Ishikawa (cell line): ENCODE measurements at regions not wholly inside any gene's neighbourhood (a gene's known extent, or its start where the extent isn't known, plus 50 kb on each side); places are given as distances from the start of the nearest gene placed in this dataset.

Source experiments
- CEBPB ChIP-seq: IDR thresholded peaks from 2 replicates; pipeline ENCODE4 v1.6.1; 2012
- CREB1 ChIP-seq: IDR thresholded peaks from 2 replicates; pipeline ENCODE4 v1.6.1; 2012; ENCODE audit warnings: low read depth
- EGR1 ChIP-seq: IDR thresholded peaks from 2 replicates; pipeline ENCODE4 v1.6.1; 2012
- EP300 ChIP-seq: IDR thresholded peaks from 2 replicates; pipeline ENCODE4 v1.6.1; 2012; ENCODE audit warnings: borderline replicate concordance
- FOXM1 ChIP-seq: IDR thresholded peaks from 2 replicates; pipeline ENCODE4 v1.6.1; 2012; ENCODE audit warnings: low read depth, borderline replicate concordance
- NFIC ChIP-seq: IDR thresholded peaks from 2 replicates; pipeline ENCODE4 v1.6.1; 2012
- RAD21 ChIP-seq: IDR thresholded peaks from 2 replicates; pipeline ENCODE4 v1.6.1; 2012; ENCODE audit warnings: low read depth
- REST ChIP-seq: IDR thresholded peaks from 2 replicates; pipeline ENCODE4 v1.6.1; 2012; ENCODE audit warnings: low read depth, mild to moderate bottlenecking
- TAF1 ChIP-seq: IDR thresholded peaks from 2 replicates; pipeline ENCODE4 v1.6.1; 2012; ENCODE audit warnings: low read depth, mild to moderate bottlenecking
- TCF12 ChIP-seq: IDR thresholded peaks from 2 replicates; pipeline ENCODE4 v1.6.1; 2012; ENCODE audit warnings: low read depth
- TEAD4 ChIP-seq: IDR thresholded peaks from 2 replicates; pipeline ENCODE4 v1.6.1; 2012
- YY1 ChIP-seq: IDR thresholded peaks from 2 replicates; pipeline ENCODE4 v1.6.1; 2012; ENCODE audit warnings: low read depth
- ZBTB7A ChIP-seq: IDR thresholded peaks from 2 replicates; pipeline ENCODE4 v1.6.1; 2012; ENCODE audit warnings: low read depth
- TF ChIP-seq, protein P1 (sequence below): IDR thresholded peaks from 2 replicates; pipeline ENCODE4 v1.6.1; 2012
- TF ChIP-seq, protein P2 (sequence below): IDR thresholded peaks from 2 replicates; pipeline ENCODE4 v1.6.1; 2012

DNA sequence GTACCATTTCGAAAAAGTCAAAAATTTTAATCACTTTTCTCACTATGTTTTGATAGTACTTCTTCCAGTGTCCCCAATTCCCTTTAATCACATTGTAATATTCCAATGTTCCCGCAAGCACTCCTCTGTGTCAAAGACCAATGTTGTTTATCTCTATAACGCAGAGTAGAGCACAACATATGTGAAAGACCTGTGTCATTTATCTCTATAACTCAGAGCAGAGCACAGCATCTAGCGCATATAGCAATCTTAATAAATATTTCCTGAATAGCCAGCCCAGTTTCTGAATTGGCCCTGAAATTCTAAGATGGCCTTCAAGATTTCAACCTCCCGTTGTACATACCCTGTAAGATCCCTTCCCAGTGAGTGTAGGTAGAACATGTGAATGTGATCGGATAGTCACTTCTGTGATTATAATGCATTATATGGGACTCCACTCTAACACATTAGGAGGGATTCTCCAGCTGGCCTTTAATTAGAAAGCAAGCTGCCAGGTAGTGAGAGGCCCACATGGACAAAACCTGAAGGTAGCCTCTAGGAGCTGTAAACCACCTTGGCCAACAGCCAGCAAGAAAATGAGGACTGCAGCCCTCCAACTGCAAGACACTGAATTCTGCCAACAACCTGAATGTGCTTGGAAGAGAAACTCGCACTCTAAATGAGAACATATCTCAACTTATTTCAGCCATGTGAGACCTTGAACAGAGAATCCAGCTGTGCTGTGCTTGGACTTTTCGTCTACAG, 238.8 kb upstream of the SYT10 start:
- TF ChIP-seq NFIC (no peak), REST (no peak), YY1 (no peak), CEBPB (no peak), TAF1 (no peak), TEAD4 (no peak), CREB1 (no peak), ZBTB7A (no peak), RAD21 (no peak)
- TF ChIP-seq, protein P1, sequence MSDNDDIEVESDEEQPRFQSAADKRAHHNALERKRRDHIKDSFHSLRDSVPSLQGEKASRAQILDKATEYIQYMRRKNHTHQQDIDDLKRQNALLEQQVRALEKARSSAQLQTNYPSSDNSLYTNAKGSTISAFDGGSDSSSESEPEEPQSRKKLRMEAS = no peak

DNA sequence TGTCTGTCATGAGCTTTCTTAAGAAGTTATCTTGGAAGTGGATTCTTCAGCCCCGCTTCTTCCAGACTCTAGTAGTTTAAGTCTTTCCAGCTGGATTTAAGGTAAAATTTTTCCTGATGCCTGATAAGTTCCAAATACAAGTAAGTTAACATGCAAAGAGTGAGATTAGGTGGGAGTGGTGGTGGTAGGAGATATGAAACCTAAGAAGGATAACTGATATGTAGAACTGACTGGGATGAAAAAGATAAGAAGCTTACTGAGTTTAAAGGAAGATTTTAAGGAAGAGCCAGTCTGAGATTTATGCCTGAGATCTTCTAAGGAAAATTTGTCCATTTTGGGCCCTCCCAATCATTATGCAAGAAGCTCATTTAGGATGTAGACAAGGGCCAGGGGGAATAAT, 250.9 kb upstream of the SYT10 start:
- TF ChIP-seq YY1 (no peak), TCF12 (no peak), TEAD4 (no peak), FOXM1 (no peak), EP300 (no peak), EGR1 (no peak), TAF1 (no peak), CEBPB (no peak), REST (no peak), RAD21 (no peak), ZBTB7A (no peak), CREB1 (no peak), NFIC (no peak)
- TF ChIP-seq, protein P1 = no peak
- TF ChIP-seq, protein P2, sequence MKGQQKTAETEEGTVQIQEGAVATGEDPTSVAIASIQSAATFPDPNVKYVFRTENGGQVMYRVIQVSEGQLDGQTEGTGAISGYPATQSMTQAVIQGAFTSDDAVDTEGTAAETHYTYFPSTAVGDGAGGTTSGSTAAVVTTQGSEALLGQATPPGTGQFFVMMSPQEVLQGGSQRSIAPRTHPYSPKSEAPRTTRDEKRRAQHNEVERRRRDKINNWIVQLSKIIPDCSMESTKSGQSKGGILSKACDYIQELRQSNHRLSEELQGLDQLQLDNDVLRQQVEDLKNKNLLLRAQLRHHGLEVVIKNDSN = no peak

- TF ChIP-seq TEAD4 = no peak
- TF ChIP-seq YY1 = no peak
- TF ChIP-seq FOXM1 = no peak
- TF ChIP-seq, protein P1 = no peak
Measured at GRCh38 chr12:33703221-33703620, 263.6 kb upstream of the SYT10 start.

- no peak for TF ChIP-seq CEBPB
- no peak for TF ChIP-seq NFIC
- no peak for TF ChIP-seq TAF1
- TF ChIP-seq, protein P2 = no peak
- no peak for TF ChIP-seq CREB1
- no peak for TF ChIP-seq FOXM1
- TF ChIP-seq YY1 = no peak
Measured at GRCh38 chr12:33706927-33707326, 267.3 kb upstream of the SYT10 start.

DNA sequence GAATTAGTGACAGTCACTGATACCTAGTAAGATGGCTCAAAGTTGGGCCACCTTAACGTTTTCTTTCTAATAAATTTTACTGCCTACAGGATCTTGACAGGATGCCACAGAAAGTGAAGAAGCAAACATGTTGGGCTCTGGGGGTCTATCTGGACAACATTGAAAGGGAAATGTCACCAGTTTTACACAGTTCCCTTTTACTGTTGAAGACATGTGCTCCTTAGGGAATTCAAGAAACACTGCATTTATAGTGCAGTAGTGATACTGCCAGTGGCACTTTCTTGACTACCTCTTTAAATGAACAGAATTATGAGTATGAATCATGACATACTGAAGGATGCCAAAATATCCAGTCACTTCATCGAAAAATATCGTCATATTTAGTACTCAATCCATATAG, 269.3 kb upstream of the SYT10 start:
- TF ChIP-seq FOXM1 (no peak), ZBTB7A (no peak)

- TF ChIP-seq NFIC (no peak), EGR1 (no peak), CREB1 (no peak), TEAD4 (no peak), REST (no peak), ZBTB7A (no peak), FOXM1 (no peak), TCF12 (no peak), CEBPB (no peak), EP300 (no peak), TAF1 (no peak), YY1 (no peak), RAD21 (no peak)
- TF ChIP-seq, protein P1 = no peak
- TF ChIP-seq, protein P2 = no peak
Measured at GRCh38 chr12:33710548-33710947, 270.9 kb upstream of the SYT10 start.
